Caco-2 (cell line): ENCODE measurements at regions not wholly inside any gene's neighbourhood (a gene's known extent, or its start where the extent isn't known, plus 50 kb on each side); places are given as distances from the start of the nearest gene placed in this dataset.

Experiments used
- BruUV-seq: library from RNA; stranded (reverse); fragments of 400-500 nt; replicated peaks from 2 replicates; lab custom pipeline; 2021; lab: Mats Ljungman, UMichigan
- CTCF ChIA-PET: fragments of 300-600 bp; sonication (Branson Sonifier 250); formaldehyde crosslinking; loops from one replicate; lab custom pipeline; 2022; ENCODE audit warnings: antibody characterized with exemption; lab: Charles Lee
- POLR2A ChIA-PET: fragments of 300-600 bp; sonication (Branson Sonifier 250); formaldehyde crosslinking; loops from one replicate; lab custom pipeline; 2022; ENCODE audit warnings: antibody characterized with exemption; lab: Charles Lee
- DNase-seq, 2 experiments: peaks; one replicate each; pipeline versions ENCODE4 v3.0.0 to v3.0.0-alpha.2; 2020 to 2022
- H3K27me3 ChIP-seq: replicated peaks from 2 replicates; pipeline ENCODE4 v1.6.0; 2011; ENCODE audit warnings: low read length; ENCODE audit not compliant: control insufficient read depth, insufficient read depth
- H3K36me3 ChIP-seq: 2 replicates; pipeline ENCODE4 v1.5.1; 2011; ENCODE audit warnings: low read length; ENCODE audit not compliant: control insufficient read depth, insufficient read depth
- H3K4me1 ChIP-seq: fragments of 250-450 bp; sonication (Bioruptor Pico); 2 replicates; pipeline ENCODE4 v1.5.1; 2020; ENCODE audit warnings: mild to moderate bottlenecking
- H3K4me3 ChIP-seq: 2 replicates; pipeline ENCODE4 v1.5.1; 2011; ENCODE audit warnings: low read depth, mild to moderate bottlenecking, control low read depth, low read length
- H3K9me3 ChIP-seq: fragments of 250-450 bp; sonication (Bioruptor Pico); 2 replicates; pipeline ENCODE4 v1.5.1; 2020; ENCODE audit warnings: mild to moderate bottlenecking, moderate library complexity
- H3K27ac Mint-ChIP-seq: one replicate; pipeline ENCODE4 v1.8.0; 2022; ENCODE audit warnings: mixed read lengths; ENCODE audit not compliant: unreplicated experiment
- H3K27me3 Mint-ChIP-seq: one replicate; pipeline ENCODE4 v1.8.0; 2022; ENCODE audit warnings: mixed read lengths; ENCODE audit not compliant: insufficient read depth, unreplicated experiment
- H3K36me3 Mint-ChIP-seq: one replicate; pipeline ENCODE4 v1.8.0; 2022; ENCODE audit warnings: mild to moderate bottlenecking, mixed read lengths; ENCODE audit not compliant: insufficient read depth, unreplicated experiment
- H3K4me1 Mint-ChIP-seq: one replicate; pipeline ENCODE4 v1.8.0; 2022; ENCODE audit warnings: low read depth, mixed read lengths; ENCODE audit not compliant: unreplicated experiment
- H3K4me3 Mint-ChIP-seq: one replicate; pipeline ENCODE4 v1.8.0; 2022; ENCODE audit warnings: mild to moderate bottlenecking, moderate library complexity, mixed read lengths; ENCODE audit not compliant: unreplicated experiment
- H3K9me3 Mint-ChIP-seq: one replicate; pipeline ENCODE4 v1.8.0; 2022; ENCODE audit warnings: mixed read lengths; ENCODE audit not compliant: unreplicated experiment
- CTCF ChIP-seq, 2 experiments: fragments of 200-600 bp in 1 of 2; IDR thresholded peaks; 1 replicate in 1 of 2; 2 replicates in 1 of 2; pipeline versions ENCODE4 v1.5.1 to v1.8.0; 2011 to 2022; ENCODE audit warnings: antibody characterized with exemption in 1 of 2, control low read depth in 1 of 2, inconsistent platforms in 1 of 2, low read depth in 1 of 2, low read length in 1 of 2, mild to moderate bottlenecking in 1 of 2, moderate library complexity in 1 of 2; ENCODE audit not compliant: insufficient read depth in 1 of 2, severe bottlenecking in 1 of 2, unreplicated experiment in 1 of 2
- intact Hi-C: fragments of 100-400 bp; cut with micrococcal nuclease; formaldehyde crosslinking; loops from one replicate; pipeline ENCODE4 v1.10.0; 2022; ENCODE audit not compliant: unreplicated experiment

GRCh38 chr14:56491299-56492285 is 88.0 kb upstream of the TMEM260 start:
- POLR2A ChIA-PET = interaction anchor here (0.5 kb wide), 1 partner anchor 1441 kb away, joined by 3 read pairs; no protein-coding TSS in a partner anchor
- Mint-ChIP-seq H3K36me3 (no peaks in the 10 kb centered on the region), H3K9me3 (no peaks in the 10 kb centered on the region), H3K4me1 (no peaks in the 10 kb centered on the region), H3K4me3 (no peak overlapping the region), H3K27me3 (peaks cover 9% of the 10 kb centered on the region), H3K27ac (no peak overlapping the region)
- no peak overlapping the region for H3K4me3 ChIP-seq
- no peaks in the 10 kb centered on the region for H3K9me3 ChIP-seq
- H3K27me3 ChIP-seq = no peaks in the 10 kb centered on the region
- intact Hi-C loops = loop anchor here (1.0 kb wide), 6 partner anchors 61 to 826 kb away; no protein-coding TSS in a partner anchor
- peak; percentile 71 to 78 for TF ChIP-seq CTCF (IDR thresholded peaks at IDR 0.05; ENCODE audit: insufficient read depth in 1 of 2, low read depth in 1 of 2, low read length in 1 of 2, severe bottlenecking in 1 of 2, unreplicated experiment in 1 of 2)
- H3K36me3 ChIP-seq = no peaks in the 10 kb centered on the region
- H3K4me1 ChIP-seq = no peaks in the 10 kb centered on the region
- CTCF ChIA-PET = interaction anchor here (0.7 to 2.2 kb wide), 4 partner anchors 17 to 825 kb away, joined by 3 to 28 read pairs (median 5); no protein-coding TSS in a partner anchor
- BruUV-seq = no TSS peak
- peak; percentile 70 to 71 for DNase-seq

GRCh38 chr14:56494167-56494566 is 85.4 kb upstream of the TMEM260 start:
- Histone ChIP-seq H3K36me3 (no peaks in the 10 kb centered on the region), H3K27me3 (no peaks in the 10 kb centered on the region), H3K4me1 (no peaks in the 10 kb centered on the region), H3K9me3 (no peaks in the 10 kb centered on the region), H3K4me3 (no peak overlapping the region)
- no peak overlapping the region for H3K27ac Mint-ChIP-seq
- no peak for DNase-seq
- H3K36me3 Mint-ChIP-seq = no peaks in the 10 kb centered on the region
- no peak overlapping the region for H3K4me3 Mint-ChIP-seq
- H3K27me3 Mint-ChIP-seq = peaks cover 9% of the 10 kb centered on the region
- no TSS peak for BruUV-seq
- ChIA-PET POLR2A (no interaction called here), CTCF (no interaction called here)
- H3K4me1 Mint-ChIP-seq = no peaks in the 10 kb centered on the region
- TF ChIP-seq CTCF (IDR thresholded peaks at IDR 0.05; ENCODE audit: insufficient read depth in 1 of 2, low read depth in 1 of 2, low read length in 1 of 2, severe bottlenecking in 1 of 2, unreplicated experiment in 1 of 2) = no peak
- intact Hi-C loops = no loop called here
- H3K9me3 Mint-ChIP-seq = no peaks in the 10 kb centered on the region

GRCh38 chr14:56498112-56498511 is 81.5 kb upstream of the TMEM260 start:
- H3K27me3 Mint-ChIP-seq = peaks cover 2% of the 10 kb centered on the region
- TF ChIP-seq CTCF (IDR thresholded peaks at IDR 0.05; ENCODE audit: insufficient read depth in 1 of 2, low read depth in 1 of 2, low read length in 1 of 2, severe bottlenecking in 1 of 2, unreplicated experiment in 1 of 2) = no peak
- Histone ChIP-seq H3K27me3 (no peaks in the 10 kb centered on the region), H3K4me1 (no peaks in the 10 kb centered on the region), H3K36me3 (no peaks in the 10 kb centered on the region), H3K4me3 (no peak overlapping the region), H3K9me3 (no peaks in the 10 kb centered on the region)
- DNase-seq = no peak
- H3K4me1 Mint-ChIP-seq = no peaks in the 10 kb centered on the region
- ChIA-PET POLR2A (no interaction called here), CTCF (no interaction called here)
- H3K36me3 Mint-ChIP-seq = no peaks in the 10 kb centered on the region
- no peak overlapping the region for H3K27ac Mint-ChIP-seq
- no peaks in the 10 kb centered on the region for H3K9me3 Mint-ChIP-seq
- no TSS peak for BruUV-seq
- no peak overlapping the region for H3K4me3 Mint-ChIP-seq
- intact Hi-C loops = no loop called here
